HL-60 (cell line): ENCODE measurements at regions not wholly inside any gene's neighbourhood (a gene's known extent, or its start where the extent isn't known, plus 50 kb on each side); places are given as distances from the start of the nearest gene placed in this dataset.
A peak's percentile ranks its signal among the peaks of the same experiment; 100 is the strongest.

Experiments
- DNase-seq, 2 experiments: peaks; one replicate each; pipeline ENCODE4 v3.0.0-alpha.2; 2010 to 2020; ENCODE audit warnings: low read depth in 1 of 2, low spot score in 1 of 2
- H3K27ac ChIP-seq: fragments of 250-450 bp; sonication (Bioruptor Pico); replicated peaks from 2 replicates; pipeline ENCODE4 v1.5.1; 2020; ENCODE audit warnings: mild to moderate bottlenecking, moderate library complexity
- H3K27me3 ChIP-seq: fragments of 250-450 bp; sonication (Bioruptor Pico); 2 replicates; pipeline ENCODE4 v1.5.1; 2021; ENCODE audit warnings: mild to moderate bottlenecking, moderate library complexity; ENCODE audit not compliant: insufficient read depth, poor library complexity, severe bottlenecking
- H3K4me3 ChIP-seq: replicated peaks from 2 replicates; pipeline ENCODE4 v1.5.1; 2011; ENCODE audit warnings: mild to moderate bottlenecking, control low read depth, low read length; ENCODE audit not compliant: insufficient read depth
- CTCF ChIP-seq: IDR thresholded peaks from one replicate; pipeline ENCODE4 v1.5.1; 2011; ENCODE audit warnings: low read length, control low read depth, inconsistent platforms; ENCODE audit not compliant: insufficient read depth
- GABPA ChIP-seq: IDR thresholded peaks from 2 replicates; pipeline ENCODE4 v1.6.1; 2012; ENCODE audit warnings: low read depth
- POLR2AphosphoS5 ChIP-seq: IDR thresholded peaks from 2 replicates; pipeline ENCODE4 v1.6.1; 2012; ENCODE audit warnings: low read depth
- REST ChIP-seq: IDR thresholded peaks from 2 replicates; pipeline ENCODE4 v1.6.1; 2012; ENCODE audit warnings: low read depth; ENCODE audit not compliant: insufficient replicate concordance
- SPI1 ChIP-seq: IDR thresholded peaks from 2 replicates; pipeline ENCODE4 v1.6.1; 2012; ENCODE audit warnings: low read depth, mild to moderate bottlenecking, borderline replicate concordance

- no peak overlapping the region for H3K4me3 ChIP-seq
- H3K27me3 ChIP-seq = no peaks in the 10 kb centered on the region
- no peak for TF ChIP-seq POLR2AphosphoS5
- TF ChIP-seq GABPA = no peak
- no peak for TF ChIP-seq REST
- no peak for TF ChIP-seq CTCF
- no peak for TF ChIP-seq SPI1
- no peak for DNase-seq
- H3K27ac ChIP-seq = no peak overlapping the region
These were observed 158.4 kb downstream of the C12orf50 start for GRCh38 chr12:87870493-87871460.

- no peak for DNase-seq
- no peak overlapping the region for H3K4me3 ChIP-seq
- no peak overlapping the region for H3K27ac ChIP-seq
- no peaks in the 10 kb centered on the region for H3K27me3 ChIP-seq
- TF ChIP-seq POLR2AphosphoS5 (no peak), CTCF (no peak), SPI1 (no peak), GABPA (no peak), REST (no peak)
These were observed 159.1 kb downstream of the C12orf50 start for GRCh38 chr12:87870061-87870460.

- Histone ChIP-seq H3K27ac (no peak overlapping the region), H3K27me3 (no peaks in the 10 kb centered on the region)
- peak in 1 of 2 experiments; percentile 1 for DNase-seq
These were observed 162.5 kb downstream of the C12orf50 start for GRCh38 chr12:87866578-87867292.

More at GRCh38 chr12:87866578-87867292, 162.5 kb downstream of the C12orf50 start:
- no peak overlapping the region for H3K4me3 ChIP-seq
- TF ChIP-seq POLR2AphosphoS5 (no peak), SPI1 (no peak), CTCF (peak; percentile 18), REST (no peak)
